Hepatocyte (in vitro differentiated cells): ENCODE measurements at regions not wholly inside any gene's neighbourhood (a gene's known extent, or its start where the extent isn't known, plus 50 kb on each side); places are given as distances from the start of the nearest gene placed in this dataset.

Source experiments
- DNase-seq: peaks from one replicate; pipeline ENCODE4 v3.0.0-alpha.2; 2016; ENCODE audit warnings: low spot score
- H2AFZ ChIP-seq: fragments of 200-600 bp; sonication (generic); 2 replicates; pipeline ENCODE4 v1.6.0; 2016; ENCODE audit warnings: antibody characterized with exemption, mild to moderate bottlenecking
- H3K27ac ChIP-seq: fragments of 200-600 bp; sonication (generic); 2 replicates; pipeline ENCODE4 v1.5.1; 2016; ENCODE audit warnings: mild to moderate bottlenecking
- H3K27me3 ChIP-seq: fragments of 200-600 bp; sonication (generic); 2 replicates; pipeline ENCODE4 v1.6.1; 2016
- H3K36me3 ChIP-seq: fragments of 200-600 bp; sonication (generic); replicated peaks from 2 replicates; pipeline ENCODE4 v1.5.1; 2016; ENCODE audit warnings: low read depth; ENCODE audit not compliant: insufficient read depth
- H3K4me1 ChIP-seq: fragments of 200-600 bp; sonication (generic); 2 replicates; pipeline ENCODE4 v1.5.1; 2016; ENCODE audit warnings: mild to moderate bottlenecking, moderate library complexity; ENCODE audit not compliant: insufficient read depth
- H3K4me2 ChIP-seq: fragments of 200-600 bp; sonication (generic); 2 replicates; pipeline ENCODE4 v1.6.0; 2016
- H3K4me3 ChIP-seq: fragments of 200-600 bp; sonication (generic); 2 replicates; pipeline ENCODE4 v1.5.1; 2016; ENCODE audit warnings: mild to moderate bottlenecking
- H3K79me2 ChIP-seq: fragments of 200-600 bp; sonication (generic); 2 replicates; pipeline ENCODE4 v1.6.0; 2017; ENCODE audit warnings: mild to moderate bottlenecking
- H3K9me2 ChIP-seq: fragments of 200-600 bp; sonication (generic); replicated peaks from 2 replicates; pipeline ENCODE4 v1.6.0; 2017; ENCODE audit warnings: mild to moderate bottlenecking; ENCODE audit not compliant: insufficient read depth
- H3K9me3 ChIP-seq: fragments of 200-600 bp; sonication (generic); 2 replicates; pipeline ENCODE4 v1.5.1; 2016; ENCODE audit warnings: low read depth, mild to moderate bottlenecking
- H4K20me1 ChIP-seq: fragments of 200-600 bp; sonication (generic); 2 replicates; pipeline ENCODE4 v1.6.0; 2016; ENCODE audit warnings: mild to moderate bottlenecking; ENCODE audit not compliant: insufficient read depth, poor library complexity, severe bottlenecking
- EZH2 ChIP-seq: fragments of 200-600 bp; sonication (generic); IDR thresholded peaks from 2 replicates; pipeline ENCODE4 v1.6.1; 2016; ENCODE audit warnings: antibody characterized with exemption, mild to moderate bottlenecking, borderline replicate concordance
- EZH2phosphoT487 ChIP-seq: fragments of 200-600 bp; sonication (generic); IDR thresholded peaks from one replicate; pipeline ENCODE4 v1.6.1; 2018; ENCODE audit warnings: antibody characterized with exemption, mild to moderate bottlenecking, low read depth, moderate library complexity; ENCODE audit not compliant: unreplicated experiment, severe bottlenecking
- WGBS: methylation state at CpG from one replicate; pipeline ENCODE4 v1.1.6; 2016; ENCODE audit warnings: low lambda C conversion rate; ENCODE audit errors: missing lambda C conversion rate; 5-methylcytosine and 5-hydroxymethylcytosine counted together
- TF ChIP-seq, protein P1 (sequence below): fragments of 200-600 bp; sonication (generic); IDR thresholded peaks from 2 replicates; pipeline ENCODE4 v1.5.1; 2016; ENCODE audit warnings: antibody characterized with exemption, mild to moderate bottlenecking; ENCODE audit not compliant: poor library complexity

DNA sequence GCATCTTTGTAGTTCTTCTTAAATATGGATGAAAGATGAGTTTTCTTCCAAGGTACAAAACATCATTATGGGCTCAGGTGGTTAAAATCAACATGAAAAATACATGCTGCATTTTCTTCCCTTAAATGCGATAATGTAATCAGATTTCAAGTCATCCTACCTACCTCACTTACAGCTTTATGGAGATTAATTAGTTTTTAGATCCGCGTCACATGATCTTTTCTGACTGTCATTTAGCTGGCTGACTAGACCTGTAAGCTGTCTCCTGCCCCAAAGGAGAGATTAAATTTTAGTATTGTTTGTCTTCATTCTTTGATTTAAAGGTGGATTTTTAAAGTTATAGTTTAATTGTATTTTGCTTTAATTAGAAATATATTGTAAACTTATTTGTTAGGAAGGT, 678.0 kb upstream of the ZEB2 start:
- Histone ChIP-seq H3K4me1 (no peaks in the 10 kb centered on the region), H3K36me3 (no peaks in the 10 kb centered on the region), H4K20me1 (no peaks in the 10 kb centered on the region), H2AFZ (no peak overlapping the region), H3K9me2 (no peaks in the 10 kb centered on the region), H3K4me3 (no peak overlapping the region), H3K27ac (no peak overlapping the region), H3K4me2 (no peak overlapping the region), H3K9me3 (no peaks in the 10 kb centered on the region), H3K27me3 (no peaks in the 10 kb centered on the region), H3K79me2 (no peaks in the 10 kb centered on the region)
- TF ChIP-seq EZH2phosphoT487 (no peak), EZH2 (no peak)
- TF ChIP-seq, protein P1, sequence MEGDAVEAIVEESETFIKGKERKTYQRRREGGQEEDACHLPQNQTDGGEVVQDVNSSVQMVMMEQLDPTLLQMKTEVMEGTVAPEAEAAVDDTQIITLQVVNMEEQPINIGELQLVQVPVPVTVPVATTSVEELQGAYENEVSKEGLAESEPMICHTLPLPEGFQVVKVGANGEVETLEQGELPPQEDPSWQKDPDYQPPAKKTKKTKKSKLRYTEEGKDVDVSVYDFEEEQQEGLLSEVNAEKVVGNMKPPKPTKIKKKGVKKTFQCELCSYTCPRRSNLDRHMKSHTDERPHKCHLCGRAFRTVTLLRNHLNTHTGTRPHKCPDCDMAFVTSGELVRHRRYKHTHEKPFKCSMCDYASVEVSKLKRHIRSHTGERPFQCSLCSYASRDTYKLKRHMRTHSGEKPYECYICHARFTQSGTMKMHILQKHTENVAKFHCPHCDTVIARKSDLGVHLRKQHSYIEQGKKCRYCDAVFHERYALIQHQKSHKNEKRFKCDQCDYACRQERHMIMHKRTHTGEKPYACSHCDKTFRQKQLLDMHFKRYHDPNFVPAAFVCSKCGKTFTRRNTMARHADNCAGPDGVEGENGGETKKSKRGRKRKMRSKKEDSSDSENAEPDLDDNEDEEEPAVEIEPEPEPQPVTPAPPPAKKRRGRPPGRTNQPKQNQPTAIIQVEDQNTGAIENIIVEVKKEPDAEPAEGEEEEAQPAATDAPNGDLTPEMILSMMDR = no peak
- no peak for DNase-seq
- 96% methylated on average over 3 of the region's 3 CpGs for WGBS

DNA sequence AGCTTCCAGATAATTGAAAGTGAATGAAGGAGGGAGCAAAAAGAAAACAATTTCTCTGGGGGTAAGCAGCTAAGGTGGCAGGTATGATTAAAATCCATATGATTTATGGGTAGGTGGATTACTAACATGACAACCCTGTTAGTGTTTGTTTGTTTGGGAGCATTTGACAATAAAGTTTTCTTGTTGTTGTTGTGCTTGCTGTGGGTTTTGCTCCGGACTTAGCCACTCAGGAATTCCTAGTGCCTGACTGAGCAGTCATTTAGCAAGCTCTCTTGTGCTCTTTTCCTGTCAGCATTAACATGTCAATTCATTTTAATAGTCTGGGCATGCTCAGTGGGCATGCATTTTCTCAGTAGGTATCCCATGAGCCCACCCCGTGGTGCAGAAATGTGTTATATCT, 674.8 kb upstream of the ZEB2 start:
- DNase-seq = no peak
- 47% methylated on average over 2 of the region's 2 CpGs for WGBS
- no peaks in the 10 kb centered on the region for H3K27me3 ChIP-seq
- H4K20me1 ChIP-seq = no peaks in the 10 kb centered on the region
- H3K9me3 ChIP-seq = no peaks in the 10 kb centered on the region
- TF ChIP-seq, protein P1 = no peak
- TF ChIP-seq EZH2 = no peak
- TF ChIP-seq EZH2phosphoT487 = no peak
- H3K27ac ChIP-seq = no peak overlapping the region
- no peak overlapping the region for H3K4me3 ChIP-seq
- H3K4me1 ChIP-seq = no peaks in the 10 kb centered on the region
- H3K79me2 ChIP-seq = no peaks in the 10 kb centered on the region
- no peak overlapping the region for H3K4me2 ChIP-seq
- no peaks in the 10 kb centered on the region for H3K9me2 ChIP-seq
- H3K36me3 ChIP-seq = no peaks in the 10 kb centered on the region
- no peak overlapping the region for H2AFZ ChIP-seq

DNA sequence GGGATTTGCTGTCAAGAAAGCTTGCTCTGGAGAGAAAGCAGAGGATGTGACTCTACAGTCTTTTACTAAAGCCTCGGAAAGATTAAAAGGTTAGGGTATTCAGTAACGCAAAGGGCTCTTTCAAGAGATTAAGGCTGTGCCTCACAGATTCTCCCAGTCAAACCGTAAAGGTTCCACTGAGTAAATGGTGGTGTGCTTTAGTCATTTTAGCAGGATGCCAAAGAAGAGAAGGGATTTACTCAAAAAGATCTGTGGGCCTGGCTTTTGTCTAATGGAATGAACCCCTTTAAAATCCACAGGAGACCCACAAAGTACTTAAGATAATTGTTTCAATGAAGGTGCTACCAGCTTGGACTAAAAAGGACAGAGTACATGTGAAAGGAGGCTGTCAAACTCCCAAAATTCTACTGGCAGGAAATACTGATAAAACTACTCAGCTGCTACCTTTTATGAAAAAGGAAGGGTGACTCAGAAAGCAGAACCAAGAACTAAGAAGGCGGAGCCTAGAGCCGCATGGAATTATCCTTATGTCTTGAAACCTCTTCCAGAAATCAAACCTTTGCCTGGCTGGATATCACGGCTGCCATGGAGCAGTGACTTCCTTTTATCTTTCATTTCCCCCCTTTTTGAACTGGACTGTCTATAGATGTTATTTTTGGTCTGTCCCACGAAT, 670.2 kb upstream of the ZEB2 start:
- 63% methylated on average over 7 of the region's 7 CpGs for WGBS
- Histone ChIP-seq H3K36me3 (no peaks in the 10 kb centered on the region), H3K9me3 (no peaks in the 10 kb centered on the region), H3K4me3 (no peak overlapping the region), H3K4me1 (no peaks in the 10 kb centered on the region), H3K27me3 (no peaks in the 10 kb centered on the region), H3K9me2 (no peaks in the 10 kb centered on the region), H3K79me2 (no peaks in the 10 kb centered on the region), H3K4me2 (no peak overlapping the region), H4K20me1 (no peaks in the 10 kb centered on the region), H2AFZ (no peak overlapping the region), H3K27ac (no peak overlapping the region)
- TF ChIP-seq EZH2phosphoT487 (no peak), EZH2 (no peak)
- TF ChIP-seq, protein P1 = no peak
- no peak for DNase-seq

DNA sequence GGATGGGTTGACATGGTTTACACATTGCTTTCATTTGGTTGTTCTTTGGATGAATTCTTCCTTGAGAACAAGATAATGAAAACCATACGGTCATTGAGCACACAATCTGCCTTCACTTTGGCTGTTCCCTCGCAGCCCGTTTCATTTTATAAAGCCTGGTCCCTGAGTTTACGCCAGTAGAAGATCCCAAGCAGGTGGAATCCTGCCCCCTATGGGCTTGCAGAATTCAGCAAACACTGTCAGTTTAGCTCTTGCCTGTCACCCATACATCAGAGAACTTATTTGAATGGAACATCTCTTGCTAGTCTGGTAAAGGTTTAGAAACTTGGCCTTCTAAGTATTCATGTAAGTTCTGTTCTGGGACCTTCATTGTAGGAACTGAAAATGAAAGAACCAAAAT, 666.4 kb upstream of the ZEB2 start:
- Histone ChIP-seq H3K4me2 (no peak overlapping the region), H3K79me2 (no peaks in the 10 kb centered on the region), H3K27me3 (no peaks in the 10 kb centered on the region), H3K9me2 (no peaks in the 10 kb centered on the region), H3K4me3 (no peak overlapping the region), H3K36me3 (no peaks in the 10 kb centered on the region), H3K9me3 (no peaks in the 10 kb centered on the region), H4K20me1 (no peaks in the 10 kb centered on the region), H2AFZ (no peak overlapping the region), H3K27ac (no peak overlapping the region), H3K4me1 (no peaks in the 10 kb centered on the region)
- no peak for DNase-seq
- TF ChIP-seq, protein P1 = no peak
- TF ChIP-seq EZH2 = no peak
- no peak for TF ChIP-seq EZH2phosphoT487
- WGBS = 51% methylated on average over 4 of the region's 4 CpGs
